SK-N-SH (cell line): ENCODE measurements at regions not wholly inside any gene's neighbourhood (a gene's known extent, or its start where the extent isn't known, plus 50 kb on each side); places are given as distances from the start of the nearest gene placed in this dataset.
A peak's percentile ranks its signal among the peaks of the same experiment; 100 is the strongest.

Experiments used
- CTCF ChIA-PET: fragments of 300-600, 350-600 bp; formaldehyde crosslinking; extraction: SDS; loops from one replicate; lab custom pipeline; 2021; lab: Yijun Ruan, JAX
- POLR2A ChIA-PET: fragments of 350-600 bp; sonication (Branson Sonifier 250); formaldehyde crosslinking; extraction: SDS; loops from one replicate; lab custom pipeline; 2020; ENCODE audit warnings: antibody characterized with exemption, inconsistent platforms; lab: Yijun Ruan, JAX
- DNase-seq: peaks from one replicate; pipeline ENCODE4 v3.0.0; 2012
- H2AFZ ChIP-seq: fragments of 200-600 bp; sonication (generic); 2 replicates; pipeline ENCODE4 v1.8.1; 2016; ENCODE audit warnings: antibody characterized with exemption, mild to moderate bottlenecking, low read depth
- H3F3A ChIP-seq: fragments of 200-600 bp; sonication (generic); replicated peaks from 2 replicates; pipeline ENCODE3; 2016; ENCODE audit warnings: antibody characterized with exemption, mild to moderate bottlenecking; ENCODE audit not compliant: insufficient read depth
- H3K27ac ChIP-seq, 2 experiments: fragments of 200-500 bp in 1 of 2; fragments of 200-600 bp in 1 of 2; sonication (Bioruptor generic) in 1 of 2; sonication (generic), shearing (Covaris generic) in 1 of 2; 2 replicates each; pipeline versions ENCODE4 v1.5.1 to v1.6.1; 2014 to 2016; ENCODE audit warnings: low read depth in 2 of 2, inconsistent platforms in 1 of 2, low read length in 1 of 2, mild to moderate bottlenecking in 1 of 2, mixed read lengths in 1 of 2
- H3K27me3 ChIP-seq: fragments of 200-600 bp; sonication (generic), shearing (Covaris generic); 2 replicates; pipeline ENCODE4 v1.6.1; 2016; ENCODE audit warnings: mixed run types; ENCODE audit not compliant: insufficient read depth
- H3K36me3 ChIP-seq, 2 experiments: fragments of 200-500 bp in 1 of 2; fragments of 200-600 bp in 1 of 2; sonication (Bioruptor generic) in 1 of 2; sonication (generic) in 1 of 2; replicated peaks in 1 of 2; 2 replicates each; pipeline versions ENCODE3 to v1.5.1; 2014 to 2016; ENCODE audit warnings: low read length in 1 of 2, mild to moderate bottlenecking in 1 of 2; ENCODE audit not compliant: insufficient read depth in 2 of 2, control insufficient read depth in 1 of 2
- H3K4me1 ChIP-seq, 2 experiments: fragments of 200-500 bp in 1 of 2; fragments of 200-600 bp in 1 of 2; sonication (Bioruptor generic) in 1 of 2; sonication (generic), shearing (Covaris generic) in 1 of 2; 2 replicates each; pipeline versions ENCODE4 v1.5.1 to v1.6.1; 2014 to 2016; ENCODE audit warnings: low read depth in 1 of 2, low read length in 1 of 2, mixed run types in 1 of 2; ENCODE audit not compliant: insufficient read depth in 2 of 2, control insufficient read depth in 1 of 2
- H3K4me2 ChIP-seq: fragments of 200-600 bp; sonication (generic), shearing (Covaris generic); 2 replicates; pipeline ENCODE4 v1.6.1; 2017; ENCODE audit warnings: mixed run types
- H3K4me3 ChIP-seq, 2 experiments: fragments of 200-500 bp in 1 of 2; fragments of 200-600 bp in 1 of 2; sonication (Bioruptor generic) in 1 of 2; sonication (generic), shearing (Covaris generic) in 1 of 2; 2 replicates each; pipeline versions ENCODE4 v1.5.1 to v1.8.1; 2014 to 2016; ENCODE audit warnings: low read depth in 2 of 2, inconsistent platforms in 1 of 2, low read length in 1 of 2, mild to moderate bottlenecking in 1 of 2, mixed read lengths in 1 of 2, moderate library complexity in 1 of 2
- H3K79me2 ChIP-seq: fragments of 200-600 bp; sonication (generic); 2 replicates; pipeline ENCODE4 v1.8.1; 2017; ENCODE audit warnings: mild to moderate bottlenecking; ENCODE audit not compliant: insufficient read depth
- H3K9ac ChIP-seq: fragments of 200-600 bp; sonication (generic); 2 replicates; pipeline ENCODE4 v1.6.1; 2017; ENCODE audit warnings: mixed run types
- H3K9me2 ChIP-seq: fragments of 200-600 bp; sonication (generic); 2 replicates; pipeline ENCODE4 v1.6.1; 2017; ENCODE audit warnings: mixed run types
- H3K9me3 ChIP-seq: fragments of 200-600 bp; sonication (generic); 2 replicates; pipeline ENCODE4 v1.6.1; 2017; ENCODE audit warnings: mixed run types, mild to moderate bottlenecking, moderate library complexity
- H4K20me1 ChIP-seq: fragments of 200-600 bp; sonication (generic); 2 replicates; pipeline ENCODE4 v1.6.1; 2017; ENCODE audit warnings: mild to moderate bottlenecking, mixed run types; ENCODE audit not compliant: insufficient read depth
- ELF1 ChIP-seq: IDR thresholded peaks from 2 replicates; pipeline ENCODE4 v1.4.0; 2012
- EP300 ChIP-seq, 2 experiments: IDR thresholded peaks; 2 replicates each; pipeline versions ENCODE4 v1.4.0 to v1.6.1; 2012; ENCODE audit warnings: borderline replicate concordance in 1 of 2, low read depth in 1 of 2, low read length in 1 of 2
- EZH2phosphoT487 ChIP-seq: fragments of 200-600 bp; sonication (generic); IDR thresholded peaks from 2 replicates; pipeline ENCODE4 v1.6.1; 2017; ENCODE audit warnings: low read depth, mixed run types, mild to moderate bottlenecking, antibody characterized with exemption, moderate library complexity, borderline replicate concordance
- FOSL2 ChIP-seq: IDR thresholded peaks from 2 replicates; pipeline ENCODE4 v1.4.0; 2012; ENCODE audit warnings: low read depth, mild to moderate bottlenecking, moderate library complexity, borderline replicate concordance
- JUND ChIP-seq: IDR thresholded peaks from 2 replicates; pipeline ENCODE4 v1.4.0; 2012
- MEF2A ChIP-seq: IDR thresholded peaks from 2 replicates; pipeline ENCODE4 v1.4.0; 2012; ENCODE audit warnings: low read depth, borderline replicate concordance
- NFIC ChIP-seq: IDR thresholded peaks from 2 replicates; pipeline ENCODE4 v1.4.0; 2012; ENCODE audit warnings: borderline replicate concordance
- PBX3 ChIP-seq: IDR thresholded peaks from 2 replicates; pipeline ENCODE4; 2012
- POLR2AphosphoS5 ChIP-seq: IDR thresholded peaks from 2 replicates; pipeline ENCODE4 v1.6.1; 2012; ENCODE audit warnings: low read depth, low read length
- REST ChIP-seq: IDR thresholded peaks from 2 replicates; pipeline ENCODE4 v1.6.1; 2012; ENCODE audit warnings: mild to moderate bottlenecking, low read depth, low read length, moderate library complexity
- TAF1 ChIP-seq: IDR thresholded peaks from 2 replicates; pipeline ENCODE4 v1.6.1; 2012; ENCODE audit warnings: low read depth, mild to moderate bottlenecking, low read length, moderate library complexity, borderline replicate concordance
- TCF12 ChIP-seq: IDR thresholded peaks from 2 replicates; pipeline ENCODE4 v1.4.0; 2012
- TEAD4 ChIP-seq: IDR thresholded peaks from 2 replicates; pipeline ENCODE4 v1.4.0; 2012; ENCODE audit warnings: mild to moderate bottlenecking, borderline replicate concordance; ENCODE audit not compliant: insufficient read depth
- WGBS: methylation state at CpG from one replicate; pipeline ENCODE4 v1.1.6; 2017; ENCODE audit warnings: low lambda C conversion rate; 5-methylcytosine and 5-hydroxymethylcytosine counted together

- Histone ChIP-seq H3K4me1 (peaks cover 0 to 9% of the 10 kb centered on the region in 2 experiments; a peak in 2 of 4 replicates), H3F3A (peaks cover 29% of the 10 kb centered on the region), H3K4me2 (peak overlapping the region; percentile 32; the same call in 1 of the 2 replicates), H3K9me3 (no peaks in the 10 kb centered on the region), H3K27ac (peak overlapping the region; percentile 79 to 88), H2AFZ (peak overlapping the region; percentile 44; the same call in 1 of the 2 replicates), H3K79me2 (no peaks in the 10 kb centered on the region), H3K27me3 (no peaks in the 10 kb centered on the region), H3K9ac (peak overlapping the region; percentile 46; the same call in 1 of the 2 replicates), H3K36me3 (no peaks in the 10 kb centered on the region), H3K4me3 (no peak overlapping the region), H3K9me2 (no peaks in the 10 kb centered on the region), H4K20me1 (no peaks in the 10 kb centered on the region)
- 3% methylated on average over 1 of the region's 1 CpG for WGBS
- no peak for DNase-seq
- peak; percentile 31; the same call in 1 of the 2 replicates for TF ChIP-seq PBX3
- TF ChIP-seq TCF12 = peak; percentile 69
- TF ChIP-seq TEAD4 = peak; percentile 83
- TF ChIP-seq POLR2AphosphoS5 = peak; percentile 47; the same call in 1 of the 2 replicates
- TF ChIP-seq FOSL2 = peak; percentile 54; the same call in 1 of the 2 replicates
- TF ChIP-seq JUND = peak; percentile 59; the same call in 1 of the 2 replicates
- no peak for TF ChIP-seq EZH2phosphoT487
- TF ChIP-seq TAF1 = no peak
- TF ChIP-seq REST = no peak
- TF ChIP-seq NFIC = 0 out of 2 replicates have a peak, but pooled peaks have one; percentile 12
- TF ChIP-seq EP300 (IDR thresholded peaks at IDR 0.05; ENCODE audit: borderline replicate concordance in 1 of 2, low read depth in 1 of 2, low read length in 1 of 2) = peak; percentile 11 to 71; a peak in 2 of 4 replicates
- no peak for TF ChIP-seq ELF1
- peak; percentile 81 for TF ChIP-seq MEF2A
- CTCF ChIA-PET = interaction anchor here (0.6 to 0.7 kb wide), 2 partner anchors 9 to 12 kb away, joined by 3 to 4 read pairs; no protein-coding TSS in a partner anchor
- POLR2A ChIA-PET = no interaction called here
Observed at GRCh38 chr9:78707481-78707991, 410.6 kb downstream of the PSAT1 start.
